IgD-negative memory B cell (primary cell): ENCODE measurements at regions not wholly inside any gene's neighbourhood (a gene's known extent, or its start where the extent isn't known, plus 50 kb on each side); places are given as distances from the start of the nearest gene placed in this dataset.

Experiments
- H3K27ac Mint-ChIP-seq, 3 donors: one replicate each; pipeline ENCODE4 v1.8.0; 2020 to 2022; ENCODE audit warnings: mild to moderate bottlenecking in 3 of 3, mixed read lengths in 3 of 3, moderate library complexity in 1 of 3
- H3K27me3 Mint-ChIP-seq: one replicate; pipeline ENCODE4 v1.8.0; 2021; ENCODE audit warnings: mixed read lengths
- H3K36me3 Mint-ChIP-seq: one replicate; pipeline ENCODE4 v1.8.0; 2020; ENCODE audit warnings: mild to moderate bottlenecking, mixed read lengths
- H3K4me1 Mint-ChIP-seq, 3 donors: one replicate each; pipeline ENCODE4 v1.8.0; 2020 to 2022; ENCODE audit warnings: mixed read lengths in 3 of 3, mild to moderate bottlenecking in 1 of 3
- H3K4me3 Mint-ChIP-seq, 4 donors: one replicate each; pipeline ENCODE4 v1.8.0; 2020 to 2022; ENCODE audit warnings: mild to moderate bottlenecking in 4 of 4, mixed read lengths in 4 of 4, moderate library complexity in 3 of 4
- H3K9me3 Mint-ChIP-seq, 3 donors: one replicate each; pipeline ENCODE4 v1.8.0; 2020 to 2021; ENCODE audit warnings: mixed read lengths in 3 of 3, mild to moderate bottlenecking in 1 of 3

GRCh38 chr4:92170340-92170739 lies 133.4 kb upstream of the GRID2 start:
- Mint-ChIP-seq H3K9me3 (peaks cover 0 to 16% (median under 1%) of the 10 kb centered on the region in 3 donors), H3K27me3 (no peaks in the 10 kb centered on the region), H3K36me3 (no peaks in the 10 kb centered on the region), H3K27ac (no peak overlapping the region), H3K4me3 (no peak overlapping the region), H3K4me1 (no peaks in the 10 kb centered on the region)

GRCh38 chr4:92172203-92172602 lies 131.6 kb upstream of the GRID2 start:
- Mint-ChIP-seq H3K9me3 (peaks cover 0 to 10% (median 2%) of the 10 kb centered on the region in 3 donors), H3K4me3 (no peak overlapping the region)

GRCh38 chr4:92175250-92175649 lies 128.5 kb upstream of the GRID2 start:
- Mint-ChIP-seq H3K4me1 (no peaks in the 10 kb centered on the region), H3K27me3 (no peaks in the 10 kb centered on the region), H3K36me3 (no peaks in the 10 kb centered on the region), H3K4me3 (no peak overlapping the region), H3K9me3 (peaks cover 0 to 4% (median 3%) of the 10 kb centered on the region in 3 donors), H3K27ac (no peak overlapping the region)

More at GRCh38 chr4:92172203-92172602, 131.6 kb upstream of the GRID2 start:
- no peaks in the 10 kb centered on the region for H3K36me3 Mint-ChIP-seq
- no peaks in the 10 kb centered on the region for H3K27me3 Mint-ChIP-seq
- no peaks in the 10 kb centered on the region for H3K4me1 Mint-ChIP-seq
- H3K27ac Mint-ChIP-seq: no peak overlapping the region

- H3K27ac Mint-ChIP-seq: no peak overlapping the region
- peaks cover 4 to 11% (median 4%) of the 10 kb centered on the region in 3 donors for H3K9me3 Mint-ChIP-seq
- H3K27me3 Mint-ChIP-seq: no peaks in the 10 kb centered on the region
Measured at GRCh38 chr4:92182006-92182735, 121.6 kb upstream of the GRID2 start.

GRCh38 chr4:92182736-92183407 lies 120.9 kb upstream of the GRID2 start:
- Mint-ChIP-seq H3K4me3 (no peak overlapping the region), H3K27me3 (no peaks in the 10 kb centered on the region), H3K9me3 (peaks cover 4 to 12% (median 4%) of the 10 kb centered on the region in 3 donors), H3K4me1 (no peaks in the 10 kb centered on the region), H3K36me3 (no peaks in the 10 kb centered on the region), H3K27ac (no peak overlapping the region)

More at GRCh38 chr4:92182006-92182735, 121.6 kb upstream of the GRID2 start:
- no peaks in the 10 kb centered on the region for H3K4me1 Mint-ChIP-seq
- H3K36me3 Mint-ChIP-seq: no peaks in the 10 kb centered on the region
- no peak overlapping the region for H3K4me3 Mint-ChIP-seq

GRCh38 chr4:92183825-92184224 lies 119.9 kb upstream of the GRID2 start:
- Mint-ChIP-seq H3K4me3 (no peak overlapping the region), H3K36me3 (no peaks in the 10 kb centered on the region), H3K9me3 (peaks cover 4 to 15% (median 4%) of the 10 kb centered on the region in 3 donors), H3K27ac (no peak overlapping the region), H3K27me3 (no peaks in the 10 kb centered on the region), H3K4me1 (no peaks in the 10 kb centered on the region)

- H3K4me1 Mint-ChIP-seq: no peaks in the 10 kb centered on the region
- H3K36me3 Mint-ChIP-seq: no peaks in the 10 kb centered on the region
- peaks cover 3 to 15% (median 4%) of the 10 kb centered on the region in 3 donors for H3K9me3 Mint-ChIP-seq
- no peak overlapping the region for H3K4me3 Mint-ChIP-seq
- H3K27ac Mint-ChIP-seq: no peak overlapping the region
- H3K27me3 Mint-ChIP-seq: no peaks in the 10 kb centered on the region
Measured at GRCh38 chr4:92184566-92184965, 119.2 kb upstream of the GRID2 start.

- Mint-ChIP-seq H3K4me1 (no peaks in the 10 kb centered on the region), H3K4me3 (no peak overlapping the region), H3K36me3 (no peaks in the 10 kb centered on the region), H3K27ac (no peak overlapping the region), H3K27me3 (no peaks in the 10 kb centered on the region), H3K9me3 (peaks cover 3 to 11% (median 6%) of the 10 kb centered on the region in 3 donors)
Measured at GRCh38 chr4:92186239-92186638, 117.5 kb upstream of the GRID2 start.

- Mint-ChIP-seq H3K4me1 (no peaks in the 10 kb centered on the region), H3K27ac (no peak overlapping the region), H3K9me3 (peaks cover 0 to 4% (median 3%) of the 10 kb centered on the region in 3 donors), H3K36me3 (no peaks in the 10 kb centered on the region), H3K27me3 (no peaks in the 10 kb centered on the region), H3K4me3 (no peak overlapping the region)
Measured at GRCh38 chr4:92189146-92189545, 114.6 kb upstream of the GRID2 start.

GRCh38 chr4:92198711-92199110 lies 105.1 kb upstream of the GRID2 start:
- no peaks in the 10 kb centered on the region for H3K27me3 Mint-ChIP-seq
- peaks cover 0 to 1% (median 0%) of the 10 kb centered on the region in 3 donors for H3K9me3 Mint-ChIP-seq
- H3K27ac Mint-ChIP-seq: no peak overlapping the region
- no peaks in the 10 kb centered on the region for H3K4me1 Mint-ChIP-seq
- no peaks in the 10 kb centered on the region for H3K36me3 Mint-ChIP-seq
- H3K4me3 Mint-ChIP-seq: no peak overlapping the region

- no peak overlapping the region for H3K27ac Mint-ChIP-seq
- no peaks in the 10 kb centered on the region for H3K36me3 Mint-ChIP-seq
- H3K9me3 Mint-ChIP-seq: peaks cover 0 to 1% (median 0%) of the 10 kb centered on the region in 3 donors
- no peak overlapping the region for H3K4me3 Mint-ChIP-seq
- no peaks in the 10 kb centered on the region for H3K4me1 Mint-ChIP-seq
- H3K27me3 Mint-ChIP-seq: no peaks in the 10 kb centered on the region
Measured at GRCh38 chr4:92199135-92199534, 104.6 kb upstream of the GRID2 start.

- no peak overlapping the region for H3K27ac Mint-ChIP-seq
- H3K27me3 Mint-ChIP-seq: no peaks in the 10 kb centered on the region
- peaks cover 3 to 7% (median 6%) of the 10 kb centered on the region in 3 donors for H3K9me3 Mint-ChIP-seq
- no peaks in the 10 kb centered on the region for H3K36me3 Mint-ChIP-seq
- no peak overlapping the region for H3K4me3 Mint-ChIP-seq
- H3K4me1 Mint-ChIP-seq: no peaks in the 10 kb centered on the region
Measured at GRCh38 chr4:92210906-92211305, 92.9 kb upstream of the GRID2 start.

- Mint-ChIP-seq H3K9me3 (peaks cover 6 to 33% (median 15%) of the 10 kb centered on the region in 3 donors), H3K36me3 (no peaks in the 10 kb centered on the region), H3K4me1 (no peaks in the 10 kb centered on the region), H3K4me3 (no peak overlapping the region), H3K27me3 (no peaks in the 10 kb centered on the region), H3K27ac (no peak overlapping the region)
Measured at GRCh38 chr4:92215476-92215875, 88.3 kb upstream of the GRID2 start.

- no peak overlapping the region for H3K27ac Mint-ChIP-seq
- no peaks in the 10 kb centered on the region for H3K9me3 Mint-ChIP-seq
- H3K27me3 Mint-ChIP-seq: no peaks in the 10 kb centered on the region
- H3K4me1 Mint-ChIP-seq: no peaks in the 10 kb centered on the region
- H3K4me3 Mint-ChIP-seq: no peak overlapping the region
- H3K36me3 Mint-ChIP-seq: no peaks in the 10 kb centered on the region
Measured at GRCh38 chr4:92231511-92231910, 72.3 kb upstream of the GRID2 start.

- Mint-ChIP-seq H3K9me3 (no peaks in the 10 kb centered on the region), H3K27ac (no peak overlapping the region), H3K4me3 (no peak overlapping the region), H3K36me3 (no peaks in the 10 kb centered on the region), H3K4me1 (no peaks in the 10 kb centered on the region), H3K27me3 (no peaks in the 10 kb centered on the region)
Measured at GRCh38 chr4:92232566-92232965, 71.2 kb upstream of the GRID2 start.
